Cardiac muscle cell (in vitro differentiated cells and primary cell): ENCODE measurements at regions not wholly inside any gene's neighbourhood (a gene's known extent, or its start where the extent isn't known, plus 50 kb on each side); places are given as distances from the start of the nearest gene placed in this dataset.
"Not testable (repeated sequence)": the region's sequence is repeated elsewhere in the genome, so short reads cannot be mapped to it uniquely, and the experiment has no call there.

Source experiments
- DNase-seq, 2 donors: peaks; one replicate each; pipeline versions ENCODE4 v3.0.0 to v3.0.0-alpha.2; 2010 to 2017; ENCODE audit warnings: low read depth in 1 of 2, low spot score in 1 of 2
- H3K27ac ChIP-seq: fragments of 200-600 bp; sonication (generic); 2 replicates; pipeline ENCODE4 v1.5.1; 2016
- H3K27me3 ChIP-seq: fragments of 200-600 bp; sonication (generic); 2 replicates; pipeline ENCODE4 v1.6.0; 2016; ENCODE audit warnings: control low read depth
- H3K36me3 ChIP-seq: fragments of 200-600 bp; sonication (generic); 2 replicates; pipeline ENCODE4 v1.5.1; 2016; ENCODE audit warnings: control low read depth
- H3K4me1 ChIP-seq: fragments of 200-600 bp; sonication (generic); 2 replicates; pipeline ENCODE4 v1.8.1; 2017; ENCODE audit warnings: low read depth, mild to moderate bottlenecking, mixed run types
- H3K4me3 ChIP-seq: fragments of 200-600 bp; sonication (generic); 2 replicates; pipeline ENCODE4 v1.5.1; 2016; ENCODE audit warnings: mild to moderate bottlenecking
- H3K9me3 ChIP-seq: fragments of 200-600 bp; sonication (generic); 2 replicates; pipeline ENCODE4 v1.5.1; 2017; ENCODE audit warnings: low read depth, mild to moderate bottlenecking, control low read depth
- CTCF ChIP-seq: IDR thresholded peaks from 2 replicates; pipeline ENCODE4 v1.5.1; 2012; ENCODE audit warnings: low read depth, mild to moderate bottlenecking, low read length

- Histone ChIP-seq H3K27ac (no peak overlapping the region), H3K4me3 (no peak overlapping the region), H3K27me3 (no peaks in the 10 kb centered on the region), H3K4me1 (no peaks in the 10 kb centered on the region), H3K9me3 (no peaks in the 10 kb centered on the region), H3K36me3 (no peaks in the 10 kb centered on the region)
- no peak for TF ChIP-seq CTCF
- DNase-seq: no peak
These were observed 174.6 kb upstream of the ARHGAP42 start for GRCh38 chr11:100512475-100512874.

GRCh38 chr11:100515087-100515486 is 172.0 kb upstream of the ARHGAP42 start:
- Histone ChIP-seq H3K9me3 (no peaks in the 10 kb centered on the region), H3K27ac (no peak overlapping the region), H3K4me1 (no peaks in the 10 kb centered on the region), H3K36me3 (no peaks in the 10 kb centered on the region), H3K27me3 (no peaks in the 10 kb centered on the region), H3K4me3 (no peak overlapping the region)
- DNase-seq: peak; percentile 6 to 17
- no peak for TF ChIP-seq CTCF

GRCh38 chr11:100525197-100525596 is 161.9 kb upstream of the ARHGAP42 start:
- Histone ChIP-seq H3K27ac (no peak overlapping the region), H3K27me3 (no peaks in the 10 kb centered on the region), H3K4me3 (no peak overlapping the region), H3K9me3 (no peaks in the 10 kb centered on the region), H3K4me1 (no peaks in the 10 kb centered on the region), H3K36me3 (no peaks in the 10 kb centered on the region)
- no peak for TF ChIP-seq CTCF
- DNase-seq: no peak

GRCh38 chr11:100525635-100526034 is 161.5 kb upstream of the ARHGAP42 start:
- no peaks in the 10 kb centered on the region for H3K4me1 ChIP-seq
- H3K36me3 ChIP-seq: no peaks in the 10 kb centered on the region
- no peaks in the 10 kb centered on the region for H3K9me3 ChIP-seq
- DNase-seq: no peak
- H3K4me3 ChIP-seq: no peak overlapping the region
- no peak for TF ChIP-seq CTCF
- no peak overlapping the region for H3K27ac ChIP-seq
- no peaks in the 10 kb centered on the region for H3K27me3 ChIP-seq

GRCh38 chr11:100528872-100529416 is 158.1 kb upstream of the ARHGAP42 start:
- no peaks in the 10 kb centered on the region for H3K36me3 ChIP-seq
- DNase-seq: no peak
- H3K4me1 ChIP-seq: no peaks in the 10 kb centered on the region
- H3K4me3 ChIP-seq: no peak overlapping the region
- H3K27me3 ChIP-seq: no peaks in the 10 kb centered on the region
- H3K27ac ChIP-seq: no peak overlapping the region
- TF ChIP-seq CTCF: no peak
- no peaks in the 10 kb centered on the region for H3K9me3 ChIP-seq

- not testable (repeated sequence) for DNase-seq, H3K27me3 ChIP-seq, H3K36me3 ChIP-seq, H3K9me3 ChIP-seq, H3K4me3 ChIP-seq, H3K4me1 ChIP-seq, H3K27ac ChIP-seq
These were observed 155.8 kb upstream of the ARHGAP42 start for GRCh38 chr11:100531290-100531689.
